ENCODE measurements at regions not wholly inside any gene's neighbourhood (a gene's known extent, or its start where the extent isn't known, plus 50 kb on each side); places are given as distances from the start of the nearest gene placed in this dataset.

GRCh38 chr2:215528555-215528954 lies 92.7 kb upstream of the FN1 start:
- Histone ChIP-seq H3K4me1 (ENCODE audit: control insufficient read depth, insufficient read depth, low read length) (no peaks in the 10 kb centered on the region), H3K9ac (ENCODE audit: control insufficient read depth, insufficient read depth, low read length) (no peak overlapping the region), H3K9me3 (replicated peaks; ENCODE audit: control insufficient read depth, insufficient read depth, low read length) (no peaks in the 10 kb centered on the region), H3K36me3 (ENCODE audit: control insufficient read depth in 2 of 2, insufficient read depth in 2 of 2, low read length in 1 of 2) (no peaks in the 10 kb centered on the region), H3K79me2 (ENCODE audit: control insufficient read depth, insufficient read depth, low read length) (no peaks in the 10 kb centered on the region), H4K20me1 (ENCODE audit: control insufficient read depth, insufficient read depth) (no peaks in the 10 kb centered on the region), H3K27ac (ENCODE audit: control insufficient read depth, insufficient read depth) (no peak overlapping the region), H3K4me3 (no peak overlapping the region), H3K4me2 (ENCODE audit: control insufficient read depth, insufficient read depth) (no peak overlapping the region), H3K27me3 (replicated peaks in 1 of 2; ENCODE audit: control insufficient read depth in 2 of 2, insufficient read depth in 2 of 2, low read length in 1 of 2) (no peaks in the 10 kb centered on the region), H2AFZ (ENCODE audit: control insufficient read depth, low read depth, low read length) (no peak overlapping the region)
- intact Hi-C loops (cut with micrococcal nuclease; ENCODE audit: unreplicated experiment): no loop called here
- FAIRE-seq (no peak), ATAC-seq (no peak), DNase-seq (ENCODE audit: low read depth, low spot score) (no peak)
- POLR2A ChIA-PET: no interaction called here
- TF ChIP-seq ZNF592 (IDR thresholded peaks at IDR 0.05) (no peak), RBBP5 (conservative IDR thresholded peaks at IDR 0.05) (no peak), ATF2 (IDR thresholded peaks at IDR 0.05; ENCODE audit: low read length) (no peak)
- no TSS peak for BruUV-seq (replicated peaks)
- CTCF ChIA-PET: interaction anchor here (0.5 to 1.6 kb wide), 4 partner anchors 7 to 403 kb away, joined by 3 read pairs; no protein-coding TSS in a partner anchor
- in situ Hi-C loops (cut with MboI): no loop called here
- SMC1A ChIA-PET (ENCODE audit: uncharacterized antibody, unreplicated experiment): interaction anchor here (1.4 kb wide), 1 partner anchor 88 kb away, joined by 3 read pairs; no protein-coding TSS in a partner anchor
- 37% methylated on average over 2 of the region's 2 CpGs for WGBS (ENCODE audit: insufficient coverage, insufficient replicate concordance, low lambda C conversion rate, missing lambda C conversion rate)
- RAD21 ChIA-PET (ENCODE audit: unreplicated experiment): no interaction called here
